GM19043 (cell line): ENCODE measurements at regions not wholly inside any gene's neighbourhood (a gene's known extent, or its start where the extent isn't known, plus 50 kb on each side); places are given as distances from the start of the nearest gene placed in this dataset.
"Not testable (repeated sequence)": the region's sequence is repeated elsewhere in the genome, so short reads cannot be mapped to it uniquely, and the experiment has no call there.

Experiments used
- ATAC-seq: cut with Tn5 transposase; IDR thresholded peaks from one replicate; pipeline ENCODE4 v1.9.1; 2021; ENCODE audit warnings: low read depth; ENCODE audit not compliant: unreplicated experiment

- ATAC-seq: no peak
These were observed 96.0 kb upstream of the LOC128125822 start for GRCh38 chr6:63476302-63476701.

DNA sequence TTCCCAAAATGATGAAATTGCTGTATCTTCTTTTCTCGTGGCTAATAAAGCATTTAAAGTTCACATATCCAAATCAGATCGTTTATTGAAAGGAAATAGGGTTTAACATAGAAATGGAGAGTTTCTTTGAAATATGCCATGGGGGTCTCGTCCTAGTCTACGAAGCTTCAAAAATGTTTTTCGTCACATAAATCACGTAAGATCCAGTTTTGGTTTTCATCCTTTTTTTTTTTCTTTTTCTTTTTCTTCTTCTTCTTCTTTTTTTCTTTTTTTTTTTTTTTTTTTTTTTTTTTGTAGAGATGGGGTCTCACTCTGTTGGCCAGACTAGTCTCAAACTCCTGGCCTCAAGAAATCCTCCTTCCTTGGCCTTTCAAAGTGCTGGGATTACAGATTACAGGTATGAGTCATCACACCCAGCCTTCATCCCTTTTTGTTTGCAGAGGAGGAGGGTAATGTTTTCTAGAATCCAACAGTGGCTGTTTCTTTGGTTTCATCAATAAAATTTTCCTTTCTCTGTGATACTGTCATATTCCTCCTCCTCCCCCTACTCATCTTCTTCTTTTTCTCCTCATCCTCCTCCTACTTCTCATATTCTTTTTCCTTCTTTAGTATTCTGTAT is 94.7 kb upstream of the LOC128125822 start:
- no peak for ATAC-seq

DNA sequence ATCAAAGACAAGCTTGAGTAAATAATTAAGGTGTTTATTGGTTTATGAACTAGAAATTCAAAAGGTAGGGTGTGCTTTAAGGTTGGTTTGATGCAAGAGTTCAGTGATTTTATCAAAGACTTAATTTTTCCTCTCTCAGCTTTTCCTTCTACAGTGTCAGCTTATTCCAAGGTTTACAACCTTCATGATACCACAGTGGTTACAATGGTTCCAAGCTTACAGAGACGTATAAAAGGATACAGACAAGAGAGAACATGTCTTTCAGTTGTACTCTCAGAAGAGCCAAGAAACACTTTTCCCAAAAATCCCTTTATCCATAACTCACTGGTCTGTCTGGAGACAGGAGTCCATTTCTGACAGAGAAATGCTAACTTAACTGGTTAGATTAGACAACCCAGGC is 93.5 kb upstream of the LOC128125822 start:
- ATAC-seq: no peak

DNA sequence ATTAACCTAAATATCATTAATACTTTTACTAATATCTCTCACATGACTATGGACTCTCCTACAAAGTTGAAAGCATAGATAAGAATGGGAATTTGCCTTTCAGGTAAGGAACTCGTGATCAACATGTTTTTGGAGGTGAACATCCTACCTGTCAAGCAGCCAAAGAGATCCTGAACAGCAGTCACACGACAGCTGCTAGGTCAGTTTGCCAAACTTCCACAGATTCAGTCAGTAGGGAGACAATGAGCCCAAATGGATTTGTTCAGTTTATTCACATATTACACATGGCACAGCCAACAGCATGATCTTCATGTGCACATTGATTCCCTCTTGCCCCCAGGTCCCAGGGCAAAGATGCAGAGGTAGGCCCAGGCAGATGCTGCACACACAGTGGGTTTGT is 86.1 kb upstream of the LOC128125822 start:
- ATAC-seq: no peak

DNA sequence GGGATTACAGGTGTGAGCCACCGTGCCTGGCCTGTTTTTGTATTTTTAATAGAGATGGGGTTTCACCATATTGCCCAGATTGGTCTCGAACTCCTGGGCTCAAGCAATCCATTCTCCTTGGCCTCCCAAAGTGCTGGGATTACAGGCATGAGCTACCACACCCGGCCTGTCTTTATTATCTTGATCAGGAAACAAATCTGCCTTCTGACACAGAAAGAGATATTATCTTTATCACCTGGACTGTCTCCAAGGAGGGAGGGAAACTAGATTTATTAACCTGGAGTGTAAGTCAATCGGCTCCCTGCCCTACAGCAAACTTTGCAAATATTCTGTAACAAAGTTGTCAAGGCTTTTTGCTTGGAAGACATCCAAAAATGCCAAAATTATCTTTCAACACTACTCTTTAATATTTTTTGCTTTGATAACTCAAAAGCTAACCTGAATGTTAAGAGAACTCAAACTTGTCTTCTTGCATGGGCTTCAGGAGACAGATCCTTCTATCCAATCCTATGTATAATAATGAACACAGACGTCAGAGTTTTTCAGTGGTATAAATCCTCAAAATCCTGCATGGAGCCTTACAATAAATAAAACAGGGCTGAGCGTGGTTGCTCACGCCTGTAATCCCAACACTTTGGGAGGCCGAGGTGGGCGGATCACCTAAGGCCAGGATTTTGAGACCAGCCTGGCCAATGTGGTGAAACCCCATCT is 85.0 kb upstream of the LOC128125822 start:
- no peak for ATAC-seq

- ATAC-seq: no peak
These were observed 81.2 kb upstream of the LOC128125822 start for GRCh38 chr6:63491119-63491518.

GRCh38 chr6:63492476-63492875 is 79.8 kb upstream of the LOC128125822 start:
- no peak for ATAC-seq

GRCh38 chr6:63493557-63493956 is 78.7 kb upstream of the LOC128125822 start:
- ATAC-seq: no peak

GRCh38 chr6:63496361-63496804 is 75.9 kb upstream of the LOC128125822 start:
- no peak for ATAC-seq

DNA sequence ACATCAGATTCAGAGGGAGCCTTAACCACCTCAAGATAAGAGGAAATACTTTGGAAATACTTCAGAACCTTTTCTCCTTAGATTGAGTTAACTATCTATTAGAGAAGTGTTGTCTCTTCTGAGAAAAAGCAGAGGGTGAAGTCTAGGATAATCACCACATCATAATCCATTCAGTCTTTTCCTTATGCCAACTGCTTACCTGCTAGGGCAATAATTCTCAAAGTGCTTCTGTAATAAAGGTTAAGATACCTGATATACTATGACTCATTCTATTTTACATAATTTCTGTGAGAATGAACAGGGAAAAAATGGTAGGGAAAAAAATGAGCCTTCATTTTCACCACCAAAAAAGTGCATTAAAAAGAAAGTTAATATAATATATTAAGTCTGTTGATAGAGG is 70.1 kb upstream of the LOC128125822 start:
- no peak for ATAC-seq

GRCh38 chr6:63503199-63503598 is 69.1 kb upstream of the LOC128125822 start:
- ATAC-seq: no peak

DNA sequence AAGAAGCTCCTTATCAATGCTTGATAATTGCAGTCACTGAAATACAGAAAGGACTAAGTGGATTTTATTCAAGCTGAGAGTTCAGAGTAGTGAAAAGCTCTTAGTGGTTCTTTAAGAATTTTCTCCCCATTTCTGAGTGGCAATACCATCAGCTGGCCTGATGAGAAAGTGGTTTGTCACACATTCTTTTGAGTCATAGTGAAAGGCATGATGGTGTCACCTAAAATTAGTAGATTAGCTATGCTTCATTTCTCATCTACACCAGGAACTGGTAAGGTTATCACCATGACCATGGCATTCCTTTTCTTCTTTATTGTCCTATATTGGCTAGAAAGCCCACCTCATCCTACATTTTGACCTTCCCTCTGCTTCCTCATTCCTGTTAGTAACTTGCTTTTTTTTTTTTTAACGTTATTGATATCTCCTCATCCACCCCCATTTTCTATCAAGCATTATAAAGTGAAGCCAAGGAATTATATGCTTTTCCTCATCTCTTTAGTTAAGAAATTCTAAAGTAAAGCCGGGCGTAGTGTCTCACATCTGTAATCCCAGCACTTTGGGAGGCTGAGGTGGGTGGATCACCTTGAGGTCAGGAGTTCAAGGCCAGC is 67.4 kb upstream of the LOC128125822 start:
- ATAC-seq: peak; percentile 93

DNA sequence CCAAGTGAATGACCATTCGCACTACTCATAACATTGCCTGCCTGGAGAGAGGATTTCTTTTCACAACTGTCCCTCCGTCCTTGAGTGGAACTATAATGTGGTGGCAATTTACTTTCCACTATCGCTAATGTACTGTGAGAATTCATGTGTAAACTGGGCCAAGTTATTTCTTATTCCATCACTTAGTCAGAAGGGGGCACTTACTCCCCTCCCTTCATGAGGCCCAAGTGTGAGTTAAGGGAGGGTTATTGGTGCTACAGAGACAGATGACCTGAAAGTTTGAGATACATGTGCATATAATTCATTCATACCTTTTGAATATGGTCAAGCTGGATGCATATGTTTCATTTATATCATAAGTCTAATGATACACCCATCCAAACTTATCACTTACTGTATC is 65.2 kb upstream of the LOC128125822 start:
- ATAC-seq: no peak

DNA sequence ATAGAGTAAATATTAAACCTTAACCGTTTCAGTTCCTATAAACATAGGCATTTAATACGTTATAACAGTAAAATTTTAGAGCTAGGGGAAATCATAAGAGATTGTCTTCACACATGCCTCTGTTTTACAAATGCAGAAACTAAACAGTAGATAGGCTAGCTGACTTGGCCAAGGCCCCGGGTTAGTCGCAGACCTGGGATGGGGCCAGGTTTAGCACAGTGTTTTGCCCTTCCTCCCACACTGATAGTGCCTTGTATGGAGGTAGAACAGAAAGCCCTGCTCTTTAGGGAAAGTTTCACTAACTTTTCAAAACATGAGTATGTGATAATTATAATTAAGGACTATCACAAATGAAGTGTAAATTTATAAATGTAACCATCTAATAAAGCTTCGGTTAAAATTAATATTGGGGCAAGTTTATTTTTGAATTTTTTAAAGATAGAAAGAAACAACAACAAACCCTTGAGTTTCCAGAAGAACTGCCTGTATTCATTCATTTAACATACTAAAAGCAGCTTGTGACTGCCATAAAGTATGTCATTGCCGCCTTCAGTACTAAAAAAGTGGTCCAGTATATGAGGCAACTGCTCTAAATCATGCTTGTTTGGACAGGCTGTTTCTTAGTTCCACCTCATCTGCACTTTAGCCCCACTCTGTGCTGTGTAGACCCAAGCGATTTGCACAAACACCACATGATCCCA is 62.5 kb upstream of the LOC128125822 start:
- peak; percentile 26 for ATAC-seq

DNA sequence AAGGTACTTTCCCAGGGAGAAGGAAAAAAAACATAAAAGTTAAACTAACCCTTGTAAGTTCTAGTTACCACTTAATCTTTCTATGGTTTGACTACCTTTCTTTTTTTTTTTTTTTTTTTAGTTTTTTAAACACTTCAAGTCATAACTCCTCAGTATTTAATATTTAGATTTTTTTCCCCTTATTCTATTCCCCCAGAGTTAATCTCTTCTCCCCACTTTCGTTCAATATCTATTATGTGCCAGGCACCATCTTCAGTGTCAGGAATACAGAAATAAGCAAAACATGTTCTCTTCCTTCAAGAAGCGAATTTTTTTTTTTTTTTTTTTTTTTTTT is 62.0 kb upstream of the LOC128125822 start:
- ATAC-seq: no peak

DNA sequence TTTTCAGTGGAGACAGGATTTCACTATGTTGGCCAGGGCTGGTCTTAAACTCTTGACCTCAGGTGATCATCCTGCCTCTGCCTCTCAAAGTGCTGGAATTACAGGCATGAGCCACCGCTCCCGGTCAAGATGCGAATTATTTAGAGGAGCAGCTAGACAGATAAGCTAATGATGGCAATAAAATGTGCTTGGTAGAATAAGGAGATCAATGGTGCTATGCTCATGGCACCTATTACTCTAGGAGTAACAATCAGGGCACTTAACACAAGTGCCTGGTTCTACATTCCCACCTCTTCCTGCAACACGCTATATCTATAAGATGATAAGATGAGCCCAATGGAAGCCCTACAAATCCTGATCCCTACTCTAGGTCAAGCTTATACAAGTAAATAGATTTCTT is 61.4 kb upstream of the LOC128125822 start:
- ATAC-seq: no peak

- ATAC-seq: no peak
These were observed 57.6 kb upstream of the LOC128125822 start for GRCh38 chr6:63514488-63515173.

DNA sequence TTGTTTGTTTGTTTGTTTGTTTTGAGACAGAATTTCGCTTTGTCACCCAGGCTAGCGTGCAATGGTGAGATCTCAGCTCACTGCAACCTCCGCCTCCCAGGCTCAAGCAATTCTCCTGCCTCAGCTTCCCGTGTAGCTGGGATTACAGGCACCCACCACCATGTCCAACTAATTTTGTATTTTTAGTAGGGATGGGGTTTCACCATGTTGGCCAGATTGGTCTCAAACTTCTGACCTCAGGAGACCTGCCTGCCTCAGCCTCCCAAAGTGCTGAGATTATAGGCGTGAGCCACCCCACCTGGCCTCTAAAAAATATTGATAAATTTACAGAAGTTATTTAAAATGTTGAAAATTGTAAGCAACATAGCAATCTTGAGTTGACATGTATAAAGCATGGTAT is 57.1 kb upstream of the LOC128125822 start:
- not testable (repeated sequence) for ATAC-seq

- ATAC-seq: no peak
These were observed 55.9 kb upstream of the LOC128125822 start for GRCh38 chr6:63516186-63516944.

GRCh38 chr6:63517221-63517620 is 55.1 kb upstream of the LOC128125822 start:
- no peak for ATAC-seq
